NAMALWA (cell line): ENCODE measurements at regions not wholly inside any gene's neighbourhood (a gene's known extent, or its start where the extent isn't known, plus 50 kb on each side); places are given as distances from the start of the nearest gene placed in this dataset.
"Not testable (repeated sequence)": the region's sequence is repeated elsewhere in the genome, so short reads cannot be mapped to it uniquely, and the experiment has no call there.

Experiments used
- DNase-seq: peaks from one replicate; pipeline ENCODE4 v3.0.0-alpha.2; 2015; ENCODE audit warnings: low spot score

- DNase-seq, result not testable (repeated sequence)
Observed at GRCh38 chr16:88228751-88229150, 154.0 kb upstream of the ZNF469 start.

- not testable (repeated sequence) for DNase-seq
Observed at GRCh38 chr16:88229710-88230109, 153.0 kb upstream of the ZNF469 start.

GRCh38 chr16:88230276-88230966, 152.3 kb upstream of the ZNF469 start:
- DNase-seq, result not testable (repeated sequence)

GRCh38 chr16:88230967-88231615, 151.7 kb upstream of the ZNF469 start:
- not testable (repeated sequence) for DNase-seq

- not testable (repeated sequence) for DNase-seq
Observed at GRCh38 chr16:88231839-88232238, 150.9 kb upstream of the ZNF469 start.

GRCh38 chr16:88232401-88233258, 150.1 kb upstream of the ZNF469 start:
- not testable (repeated sequence) for DNase-seq

- DNase-seq, result not testable (repeated sequence)
Observed at GRCh38 chr16:88233621-88234420, 148.9 kb upstream of the ZNF469 start.

- not testable (repeated sequence) for DNase-seq
Observed at GRCh38 chr16:88234421-88235271, 148.1 kb upstream of the ZNF469 start.

GRCh38 chr16:88235691-88236090, 147.1 kb upstream of the ZNF469 start:
- not testable (repeated sequence) for DNase-seq

- DNase-seq, result not testable (repeated sequence)
Observed at GRCh38 chr16:88236229-88236628, 146.5 kb upstream of the ZNF469 start.

GRCh38 chr16:88237314-88237713, 145.4 kb upstream of the ZNF469 start:
- not testable (repeated sequence) for DNase-seq

- not testable (repeated sequence) for DNase-seq
Observed at GRCh38 chr16:88237761-88238415, 144.9 kb upstream of the ZNF469 start.

- not testable (repeated sequence) for DNase-seq
Observed at GRCh38 chr16:88238732-88239274, 144.0 kb upstream of the ZNF469 start.

GRCh38 chr16:88240118-88240517, 142.6 kb upstream of the ZNF469 start:
- not testable (repeated sequence) for DNase-seq

- DNase-seq, result not testable (repeated sequence)
Observed at GRCh38 chr16:88240776-88241175, 142.0 kb upstream of the ZNF469 start.

- not testable (repeated sequence) for DNase-seq
Observed at GRCh38 chr16:88241404-88242311, 141.1 kb upstream of the ZNF469 start.

GRCh38 chr16:88242312-88243295, 140.2 kb upstream of the ZNF469 start:
- not testable (repeated sequence) for DNase-seq
